Trophoblast cell (in vitro differentiated cells and primary cell): ENCODE measurements at regions not wholly inside any gene's neighbourhood (a gene's known extent, or its start where the extent isn't known, plus 50 kb on each side); places are given as distances from the start of the nearest gene placed in this dataset.

Experiments used
- DNase-seq, 2 donors: peaks; one replicate each; pipeline ENCODE4 v3.0.0-alpha.2; 2016
- H2AFZ ChIP-seq: 2 replicates; pipeline ENCODE4 v1.6.1; 2013; ENCODE audit warnings: low read length, moderate library complexity, mild to moderate bottlenecking; ENCODE audit not compliant: insufficient read depth, poor library complexity
- H2AK5ac ChIP-seq: 2 replicates; pipeline ENCODE4 v1.6.1; 2013; ENCODE audit warnings: mild to moderate bottlenecking, low read length
- H2BK120ac ChIP-seq: 2 replicates; pipeline ENCODE4 v1.6.1; 2013; ENCODE audit warnings: low read length, mild to moderate bottlenecking, moderate library complexity; ENCODE audit not compliant: insufficient read depth, poor library complexity
- H2BK12ac ChIP-seq: 2 replicates; pipeline ENCODE4 v1.6.1; 2013; ENCODE audit warnings: mild to moderate bottlenecking, low read length, moderate library complexity
- H2BK5ac ChIP-seq: 2 replicates; pipeline ENCODE4 v1.6.1; 2013; ENCODE audit warnings: low read length, low read depth, moderate library complexity, mild to moderate bottlenecking; ENCODE audit not compliant: poor library complexity
- H3K14ac ChIP-seq: 2 replicates; pipeline ENCODE4 v1.6.1; 2013; ENCODE audit warnings: mild to moderate bottlenecking, low read length
- H3K18ac ChIP-seq: 2 replicates; pipeline ENCODE4 v1.6.1; 2013; ENCODE audit warnings: mild to moderate bottlenecking, low read length
- H3K23ac ChIP-seq: 2 replicates; pipeline ENCODE4 v1.6.1; 2013; ENCODE audit warnings: low read length
- H3K27ac ChIP-seq: 2 replicates; pipeline ENCODE4 v1.5.1; 2013; ENCODE audit warnings: low read depth, mild to moderate bottlenecking, inconsistent platforms, low read length, moderate library complexity
- H3K27me3 ChIP-seq: 2 replicates; pipeline ENCODE4 v1.6.1; 2013; ENCODE audit warnings: inconsistent platforms, mild to moderate bottlenecking, low read length, moderate library complexity; ENCODE audit not compliant: insufficient read depth
- H3K36me3 ChIP-seq, 2 experiments: 1 replicate in 1 of 2; 2 replicates in 1 of 2; pipeline ENCODE4 v1.6.1; 2013; ENCODE audit warnings: low read length in 2 of 2, mild to moderate bottlenecking in 2 of 2, moderate library complexity in 1 of 2; ENCODE audit not compliant: insufficient read depth in 2 of 2, control insufficient read depth in 1 of 2
- H3K4ac ChIP-seq: 2 replicates; pipeline ENCODE4 v1.6.1; 2013; ENCODE audit warnings: low read depth, mild to moderate bottlenecking, low read length, moderate library complexity
- H3K4me1 ChIP-seq, 2 experiments: 1 replicate in 1 of 2; 2 replicates in 1 of 2; pipeline ENCODE4 v1.6.1; 2013; ENCODE audit warnings: low read length in 2 of 2, mild to moderate bottlenecking in 2 of 2, moderate library complexity in 1 of 2; ENCODE audit not compliant: insufficient read depth in 2 of 2, control insufficient read depth in 1 of 2
- H3K4me2 ChIP-seq: 2 replicates; pipeline ENCODE4 v1.6.1; 2013; ENCODE audit warnings: inconsistent platforms, mild to moderate bottlenecking, low read length, moderate library complexity
- H3K4me3 ChIP-seq: 2 replicates; pipeline ENCODE4 v1.5.1; 2013; ENCODE audit warnings: mild to moderate bottlenecking, low read depth, low read length, inconsistent platforms
- H3K79me1 ChIP-seq: one replicate; pipeline ENCODE4 v1.6.1; 2013; ENCODE audit warnings: low read length
- H3K79me2 ChIP-seq: 2 replicates; pipeline ENCODE4 v1.6.1; 2013; ENCODE audit warnings: low read length, mild to moderate bottlenecking; ENCODE audit not compliant: control insufficient read depth, insufficient read depth, poor library complexity
- H3K9ac ChIP-seq: 2 replicates; pipeline ENCODE4 v1.6.1; 2013; ENCODE audit warnings: mild to moderate bottlenecking, low read length
- H3K9me3 ChIP-seq: 2 replicates; pipeline ENCODE4 v1.6.1; 2013; ENCODE audit warnings: low read depth, mild to moderate bottlenecking, control low read depth, inconsistent platforms, low read length; ENCODE audit not compliant: insufficient read depth
- H4K12ac ChIP-seq: 2 replicates; pipeline ENCODE4 v1.6.1; 2013; ENCODE audit warnings: low read depth, mild to moderate bottlenecking, low read length, moderate library complexity
- H4K8ac ChIP-seq: 2 replicates; pipeline ENCODE4 v1.6.1; 2013; ENCODE audit warnings: low read depth, mild to moderate bottlenecking, low read length, moderate library complexity
- H4K91ac ChIP-seq: one replicate; pipeline ENCODE4 v1.6.1; 2013; ENCODE audit warnings: low read depth, mild to moderate bottlenecking, low read length, moderate library complexity
- WGBS: extraction: QIAGEN DNeasy Blood & Tissue Kit; methylation state at CpG from one replicate; pipeline ENCODE4 v1.1.7; 2013; ENCODE audit warnings: missing lambda C conversion rate; ENCODE audit not compliant: insufficient read length, insufficient coverage; ENCODE audit errors: extremely low coverage; 5-methylcytosine and 5-hydroxymethylcytosine counted together

DNA sequence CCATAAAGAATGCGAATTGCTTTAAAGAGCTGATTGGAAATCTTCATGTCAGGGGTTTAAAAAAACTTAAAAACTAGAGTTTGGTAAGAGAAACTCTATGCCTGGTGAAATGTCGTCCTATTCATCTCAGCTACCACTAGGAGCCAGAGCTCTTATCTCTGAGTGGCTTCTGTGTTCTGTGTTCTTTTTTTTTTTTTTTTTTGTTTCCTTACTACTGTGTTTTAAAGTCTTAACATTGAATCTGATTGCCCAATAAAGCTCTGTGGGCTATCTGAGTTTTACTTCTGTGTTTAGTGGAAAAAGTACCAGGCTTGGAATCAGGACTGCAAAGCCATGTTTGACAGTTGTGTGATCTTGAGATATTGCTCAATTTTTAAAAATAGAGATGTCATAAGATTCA is 494.8 kb downstream of the RIT2 start:
- Histone ChIP-seq H3K14ac (no peak overlapping the region), H3K4ac (no peak overlapping the region), H2BK5ac (no peak overlapping the region), H3K27ac (no peak overlapping the region), H4K12ac (no peak overlapping the region), H4K8ac (no peak overlapping the region), H3K27me3 (no peaks in the 10 kb centered on the region), H3K79me1 (peaks cover 2% of the 10 kb centered on the region), H3K18ac (no peak overlapping the region), H2BK12ac (no peak overlapping the region), H3K9me3 (no peaks in the 10 kb centered on the region), H2AFZ (no peak overlapping the region), H3K4me2 (no peak overlapping the region), H3K36me3 (no peaks in the 10 kb centered on the region), H2BK120ac (no peak overlapping the region), H4K91ac (no peak overlapping the region), H3K4me1 (peaks cover 0 to 2% of the 10 kb centered on the region in 2 experiments), H3K9ac (no peak overlapping the region), H3K4me3 (no peak overlapping the region), H2AK5ac (no peak overlapping the region), H3K79me2 (no peaks in the 10 kb centered on the region), H3K23ac (no peak overlapping the region)
- DNase-seq = no peak
- WGBS = no CpG with 5 or more reads among the region's 2 CpGs

DNA sequence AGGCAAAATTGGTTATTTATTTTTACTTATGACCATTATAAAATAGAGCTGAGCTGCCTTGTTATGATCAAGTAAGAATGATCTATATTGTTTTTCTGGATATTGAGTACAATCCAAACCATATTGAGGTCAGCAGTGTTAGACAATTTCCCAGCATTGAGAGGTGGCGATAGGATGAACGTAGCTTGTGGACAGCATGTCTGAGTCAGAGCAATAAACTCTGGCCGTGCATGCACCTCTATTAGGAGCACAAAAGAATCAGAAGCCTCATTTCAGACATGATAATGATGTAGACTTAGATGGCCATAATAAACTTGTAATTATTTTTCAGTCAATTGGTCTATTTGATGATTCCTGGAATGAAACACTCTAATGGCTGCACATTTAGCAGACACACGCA is 491.6 kb downstream of the RIT2 start:
- Histone ChIP-seq H3K79me1 (no peaks in the 10 kb centered on the region), H3K4me1 (no peaks in the 10 kb centered on the region), H3K4me2 (no peak overlapping the region), H3K9me3 (no peaks in the 10 kb centered on the region), H3K79me2 (no peaks in the 10 kb centered on the region), H3K36me3 (no peaks in the 10 kb centered on the region), H3K23ac (no peak overlapping the region), H4K91ac (no peak overlapping the region), H4K12ac (no peak overlapping the region), H3K4me3 (no peak overlapping the region), H2AK5ac (no peak overlapping the region), H3K27me3 (no peaks in the 10 kb centered on the region), H3K9ac (no peak overlapping the region), H2BK5ac (no peak overlapping the region), H2BK12ac (no peak overlapping the region), H4K8ac (no peak overlapping the region), H2AFZ (no peak overlapping the region), H3K14ac (no peak overlapping the region), H3K4ac (no peak overlapping the region), H2BK120ac (no peak overlapping the region), H3K18ac (no peak overlapping the region), H3K27ac (no peak overlapping the region)
- no peak for DNase-seq
- no CpG with 5 or more reads among the region's 4 CpGs for WGBS

DNA sequence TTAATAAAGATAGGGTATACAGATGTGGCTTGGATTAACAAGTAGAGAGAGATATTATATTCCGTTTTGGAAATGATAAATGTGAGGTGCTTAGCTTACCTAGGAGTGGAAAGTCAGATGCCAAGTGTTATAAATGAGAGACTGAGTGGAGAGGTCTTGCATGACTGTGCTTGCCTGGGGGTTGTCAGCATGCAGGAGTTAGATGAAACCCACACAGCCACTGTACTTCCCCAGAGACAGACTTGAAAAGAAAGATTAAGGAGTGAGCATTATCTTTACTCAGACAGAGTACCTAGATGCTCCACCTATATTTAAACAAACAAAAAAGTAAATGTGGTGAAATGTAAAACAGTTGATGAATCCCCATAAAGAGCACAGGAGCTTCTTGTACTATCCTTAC is 482.7 kb downstream of the RIT2 start:
- Histone ChIP-seq H3K36me3 (no peaks in the 10 kb centered on the region), H3K9me3 (no peaks in the 10 kb centered on the region), H3K79me2 (no peaks in the 10 kb centered on the region), H3K4ac (no peak overlapping the region), H3K23ac (no peak overlapping the region), H3K79me1 (no peaks in the 10 kb centered on the region), H2BK120ac (no peak overlapping the region), H3K4me2 (no peak overlapping the region), H3K9ac (no peak overlapping the region), H4K8ac (no peak overlapping the region), H4K12ac (no peak overlapping the region), H4K91ac (no peak overlapping the region), H3K14ac (no peak overlapping the region), H3K27me3 (no peaks in the 10 kb centered on the region), H3K4me3 (no peak overlapping the region), H3K27ac (no peak overlapping the region), H3K18ac (no peak overlapping the region), H3K4me1 (no peaks in the 10 kb centered on the region), H2AFZ (no peak overlapping the region), H2BK5ac (no peak overlapping the region), H2BK12ac (no peak overlapping the region), H2AK5ac (no peak overlapping the region)
- WGBS = no CpG with 5 or more reads among the region's 1 CpG
- no peak for DNase-seq

DNA sequence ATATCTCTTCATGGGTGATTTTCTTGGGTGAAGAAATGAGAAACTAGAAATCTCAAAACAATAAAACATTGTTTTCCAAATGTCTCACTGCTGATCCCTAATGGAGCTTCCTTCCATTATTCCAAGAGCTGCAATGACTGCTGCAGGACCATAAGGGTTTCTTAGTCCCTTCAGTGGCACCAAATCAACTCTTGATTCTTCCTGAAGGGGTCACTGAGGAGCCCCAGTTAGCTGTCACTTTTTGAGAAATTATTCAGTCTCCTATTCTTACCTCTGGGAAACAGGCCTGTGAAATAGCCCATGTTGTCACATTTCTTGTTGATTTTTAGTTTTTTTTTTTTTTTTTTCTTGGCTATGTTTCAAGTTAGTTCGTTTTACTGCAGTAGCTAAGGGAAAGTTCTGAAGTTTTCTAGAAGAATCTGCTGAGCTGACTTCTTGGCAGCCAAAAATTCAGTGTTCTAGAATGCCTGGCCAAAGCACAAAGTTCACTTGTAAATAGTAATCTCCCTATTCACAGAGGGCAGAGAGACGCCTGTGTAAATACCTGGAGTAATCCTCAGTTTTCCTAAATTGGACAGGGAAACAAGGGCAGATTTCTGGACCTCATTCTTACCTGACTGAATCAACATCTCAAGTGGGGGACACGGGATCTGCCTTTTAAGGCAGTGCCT is 480.0 kb downstream of the RIT2 start:
- H3K4me2 ChIP-seq = no peak overlapping the region
- H3K9ac ChIP-seq = no peak overlapping the region
- H3K36me3 ChIP-seq = no peaks in the 10 kb centered on the region
- no peak overlapping the region for H4K91ac ChIP-seq
- no peak for DNase-seq
- H3K4me3 ChIP-seq = no peak overlapping the region
- no peak overlapping the region for H3K27ac ChIP-seq
- H3K4me1 ChIP-seq = no peaks in the 10 kb centered on the region
- H4K8ac ChIP-seq = no peak overlapping the region
- no peak overlapping the region for H2AK5ac ChIP-seq
- H3K9me3 ChIP-seq = no peaks in the 10 kb centered on the region
- H3K4ac ChIP-seq = no peak overlapping the region
- H3K14ac ChIP-seq = no peak overlapping the region
- no peak overlapping the region for H2AFZ ChIP-seq
- H3K23ac ChIP-seq = no peak overlapping the region
- no peaks in the 10 kb centered on the region for H3K79me2 ChIP-seq
- no peak overlapping the region for H4K12ac ChIP-seq
- no peak overlapping the region for H2BK12ac ChIP-seq
- no peak overlapping the region for H2BK5ac ChIP-seq
- no peaks in the 10 kb centered on the region for H3K27me3 ChIP-seq
- no peaks in the 10 kb centered on the region for H3K79me1 ChIP-seq
- no CpG with 5 or more reads among the region's 3 CpGs for WGBS
- H3K18ac ChIP-seq = no peak overlapping the region
- no peak overlapping the region for H2BK120ac ChIP-seq
